WTC11 (cell line): ENCODE measurements at regions not wholly inside any gene's neighbourhood (a gene's known extent, or its start where the extent isn't known, plus 50 kb on each side); places are given as distances from the start of the nearest gene placed in this dataset.

Experiments used
- ATF1 ChIP-seq: sonication (generic); formaldehyde crosslinking; IDR thresholded peaks from 2 replicates; pipeline ENCODE4 v1.8.1; 2023; ENCODE audit warnings: mild to moderate bottlenecking, moderate library complexity, missing genetic modification reagents
- CREB1 ChIP-seq: sonication (generic); formaldehyde crosslinking; IDR thresholded peaks from 2 replicates; pipeline ENCODE4 v1.8.0; 2023; ENCODE audit warnings: mild to moderate bottlenecking, missing genetic modification reagents
- JUN ChIP-seq: sonication (generic); formaldehyde crosslinking; IDR thresholded peaks from 2 replicates; pipeline ENCODE4 v1.8.0; 2023; ENCODE audit warnings: mild to moderate bottlenecking, missing genetic modification reagents
- PRRX2 ChIP-seq: fragments of 250-450 bp; sonication (Bioruptor Pico); IDR thresholded peaks from 2 replicates; pipeline ENCODE4 v1.8.0; 2021; ENCODE audit warnings: mild to moderate bottlenecking
- TF ChIP-seq, protein P1 (sequence below): fragments of 200-600 bp; IDR thresholded peaks from 2 replicates; pipeline ENCODE4 v1.8.0; 2022; ENCODE audit warnings: antibody characterized with exemption
- TF ChIP-seq, protein P2 (sequence below): sonication (generic); formaldehyde crosslinking; IDR thresholded peaks from 2 replicates; pipeline ENCODE4 v1.8.1; 2022; ENCODE audit warnings: missing genetic modification reagents, borderline replicate concordance
- TF ChIP-seq, protein P3 (sequence below): sonication (generic); formaldehyde crosslinking; IDR thresholded peaks from 2 replicates; pipeline ENCODE4 v1.8.1; 2022; ENCODE audit warnings: low read depth, missing genetic modification reagents, borderline replicate concordance
- TF ChIP-seq, protein P4 (sequence below): sonication (generic); formaldehyde crosslinking; IDR thresholded peaks from 2 replicates; pipeline ENCODE4 v1.8.0; 2022; ENCODE audit warnings: mild to moderate bottlenecking, missing genetic modification reagents

DNA sequence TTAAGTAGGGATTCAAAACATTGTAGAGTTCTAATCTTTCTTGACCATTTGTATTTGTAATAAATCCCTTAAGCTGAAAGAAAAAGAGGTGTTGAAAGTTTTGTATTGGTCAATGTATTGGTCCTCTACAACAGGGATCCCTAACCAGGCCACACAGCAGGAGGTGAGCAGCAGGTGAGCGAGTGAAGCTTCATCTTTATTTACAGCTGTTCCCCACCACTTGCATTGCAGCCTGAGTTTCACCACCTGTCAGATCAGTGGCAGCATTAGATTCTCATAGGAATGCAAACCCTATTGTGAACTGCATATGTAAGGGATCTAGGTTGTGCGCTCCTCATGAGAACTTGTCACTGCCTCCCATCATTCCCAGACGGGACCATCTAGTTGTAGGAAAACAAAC lies 715.7 kb upstream of the NXPH2 start:
- TF ChIP-seq, protein P1, sequence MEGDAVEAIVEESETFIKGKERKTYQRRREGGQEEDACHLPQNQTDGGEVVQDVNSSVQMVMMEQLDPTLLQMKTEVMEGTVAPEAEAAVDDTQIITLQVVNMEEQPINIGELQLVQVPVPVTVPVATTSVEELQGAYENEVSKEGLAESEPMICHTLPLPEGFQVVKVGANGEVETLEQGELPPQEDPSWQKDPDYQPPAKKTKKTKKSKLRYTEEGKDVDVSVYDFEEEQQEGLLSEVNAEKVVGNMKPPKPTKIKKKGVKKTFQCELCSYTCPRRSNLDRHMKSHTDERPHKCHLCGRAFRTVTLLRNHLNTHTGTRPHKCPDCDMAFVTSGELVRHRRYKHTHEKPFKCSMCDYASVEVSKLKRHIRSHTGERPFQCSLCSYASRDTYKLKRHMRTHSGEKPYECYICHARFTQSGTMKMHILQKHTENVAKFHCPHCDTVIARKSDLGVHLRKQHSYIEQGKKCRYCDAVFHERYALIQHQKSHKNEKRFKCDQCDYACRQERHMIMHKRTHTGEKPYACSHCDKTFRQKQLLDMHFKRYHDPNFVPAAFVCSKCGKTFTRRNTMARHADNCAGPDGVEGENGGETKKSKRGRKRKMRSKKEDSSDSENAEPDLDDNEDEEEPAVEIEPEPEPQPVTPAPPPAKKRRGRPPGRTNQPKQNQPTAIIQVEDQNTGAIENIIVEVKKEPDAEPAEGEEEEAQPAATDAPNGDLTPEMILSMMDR, result no peak
- TF ChIP-seq JUN (CRISPR knock-in tag) (no peak), CREB1 (CRISPR knock-in tag) (no peak), ATF1 (CRISPR knock-in tag) (no peak), PRRX2 (CRISPR knock-in tag) (no peak)
- TF ChIP-seq, protein P2, sequence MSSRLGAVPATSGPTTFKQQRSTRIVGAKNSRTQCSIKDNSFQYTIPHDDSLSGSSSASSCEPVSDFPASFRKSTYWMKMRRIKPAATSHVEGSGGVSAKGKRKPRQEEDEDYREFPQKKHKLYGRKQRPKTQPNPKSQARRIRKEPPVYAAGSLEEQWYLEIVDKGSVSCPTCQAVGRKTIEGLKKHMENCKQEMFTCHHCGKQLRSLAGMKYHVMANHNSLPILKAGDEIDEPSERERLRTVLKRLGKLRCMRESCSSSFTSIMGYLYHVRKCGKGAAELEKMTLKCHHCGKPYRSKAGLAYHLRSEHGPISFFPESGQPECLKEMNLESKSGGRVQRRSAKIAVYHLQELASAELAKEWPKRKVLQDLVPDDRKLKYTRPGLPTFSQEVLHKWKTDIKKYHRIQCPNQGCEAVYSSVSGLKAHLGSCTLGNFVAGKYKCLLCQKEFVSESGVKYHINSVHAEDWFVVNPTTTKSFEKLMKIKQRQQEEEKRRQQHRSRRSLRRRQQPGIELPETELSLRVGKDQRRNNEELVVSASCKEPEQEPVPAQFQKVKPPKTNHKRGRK (CRISPR knock-in tag), result no peak
- TF ChIP-seq, protein P3, sequence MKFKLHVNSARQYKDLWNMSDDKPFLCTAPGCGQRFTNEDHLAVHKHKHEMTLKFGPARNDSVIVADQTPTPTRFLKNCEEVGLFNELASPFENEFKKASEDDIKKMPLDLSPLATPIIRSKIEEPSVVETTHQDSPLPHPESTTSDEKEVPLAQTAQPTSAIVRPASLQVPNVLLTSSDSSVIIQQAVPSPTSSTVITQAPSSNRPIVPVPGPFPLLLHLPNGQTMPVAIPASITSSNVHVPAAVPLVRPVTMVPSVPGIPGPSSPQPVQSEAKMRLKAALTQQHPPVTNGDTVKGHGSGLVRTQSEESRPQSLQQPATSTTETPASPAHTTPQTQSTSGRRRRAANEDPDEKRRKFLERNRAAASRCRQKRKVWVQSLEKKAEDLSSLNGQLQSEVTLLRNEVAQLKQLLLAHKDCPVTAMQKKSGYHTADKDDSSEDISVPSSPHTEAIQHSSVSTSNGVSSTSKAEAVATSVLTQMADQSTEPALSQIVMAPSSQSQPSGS, result no peak
- TF ChIP-seq, protein P4, sequence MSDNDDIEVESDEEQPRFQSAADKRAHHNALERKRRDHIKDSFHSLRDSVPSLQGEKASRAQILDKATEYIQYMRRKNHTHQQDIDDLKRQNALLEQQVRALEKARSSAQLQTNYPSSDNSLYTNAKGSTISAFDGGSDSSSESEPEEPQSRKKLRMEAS, result no peak
